Occipital lobe (tissue), 1 donor: ENCODE measurements at regions not wholly inside any gene's neighbourhood (a gene's known extent, or its start where the extent isn't known, plus 50 kb on each side); places are given as distances from the start of the nearest gene placed in this dataset.
"Not testable (repeated sequence)": the region's sequence is repeated elsewhere in the genome, so short reads cannot be mapped to it uniquely, and the experiment has no call there.

ENCODE experiments used
- DNase-seq: peaks from one replicate; lab custom pipeline; 2025; lab: John Stamatoyannopoulos, UW

DNA sequence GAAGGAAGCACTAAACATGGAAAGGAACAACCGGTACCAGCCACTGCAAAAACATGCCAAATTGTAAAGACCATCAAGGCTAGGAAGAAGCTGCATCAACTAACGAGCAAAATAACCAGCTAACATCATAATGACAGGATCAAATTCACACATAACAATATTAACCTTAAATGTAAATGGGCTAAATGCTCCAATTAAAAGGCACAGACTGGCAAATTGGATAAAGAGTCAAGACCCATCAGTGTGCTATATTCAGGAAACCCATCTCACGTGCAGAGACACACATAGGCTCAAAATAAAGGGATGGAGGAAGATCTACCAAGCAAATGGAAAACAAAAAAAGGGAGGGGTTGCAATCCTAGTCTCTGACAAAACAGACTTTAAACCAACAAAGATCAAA lies 126.3 kb upstream of the CAV2 start:
- DNase-seq, result not testable (repeated sequence)

DNA sequence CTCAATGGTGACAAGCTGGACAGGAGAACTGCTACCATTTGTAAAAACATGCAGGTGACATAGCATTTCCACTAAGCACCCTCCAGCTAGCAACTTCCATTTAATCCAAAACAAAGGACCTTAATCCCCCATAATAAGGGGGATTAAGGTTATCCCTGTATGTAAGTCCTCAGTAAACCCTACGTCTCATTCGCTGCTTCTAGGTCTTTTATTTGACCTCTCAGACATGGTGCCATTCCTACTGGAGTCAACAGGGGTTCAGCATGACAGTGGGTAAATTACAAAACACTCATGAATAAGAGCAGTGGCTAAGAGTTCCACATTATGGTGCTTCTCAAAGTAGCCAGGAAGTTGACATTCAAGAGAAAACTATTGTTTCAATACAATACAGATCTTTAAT lies 121.8 kb upstream of the CAV2 start:
- no peak for DNase-seq

DNA sequence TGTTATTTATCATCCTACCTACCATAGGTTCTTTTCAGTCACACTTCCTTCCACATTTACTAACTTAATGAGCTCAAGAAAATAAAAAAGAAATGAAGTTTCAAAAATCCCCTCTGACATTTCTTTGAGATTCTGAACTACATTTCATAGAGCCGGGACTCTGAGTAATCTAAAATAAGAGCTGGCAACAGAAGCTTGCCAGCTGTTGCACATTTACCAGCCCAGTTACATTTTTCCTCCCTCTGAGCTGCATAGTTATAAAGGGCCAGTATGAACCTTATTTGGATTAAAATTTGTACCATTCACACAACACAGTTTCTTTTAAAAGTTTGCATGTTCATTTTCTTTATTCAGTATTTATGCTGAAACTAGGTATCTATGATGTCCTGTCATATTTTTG lies 119.5 kb upstream of the CAV2 start:
- DNase-seq, result no peak

- DNase-seq, result no peak
Observed at GRCh38 chr7:116382375-116382774, 117.2 kb upstream of the CAV2 start.

- DNase-seq, result no peak
Observed at GRCh38 chr7:116384936-116385635, 114.5 kb upstream of the CAV2 start.

DNA sequence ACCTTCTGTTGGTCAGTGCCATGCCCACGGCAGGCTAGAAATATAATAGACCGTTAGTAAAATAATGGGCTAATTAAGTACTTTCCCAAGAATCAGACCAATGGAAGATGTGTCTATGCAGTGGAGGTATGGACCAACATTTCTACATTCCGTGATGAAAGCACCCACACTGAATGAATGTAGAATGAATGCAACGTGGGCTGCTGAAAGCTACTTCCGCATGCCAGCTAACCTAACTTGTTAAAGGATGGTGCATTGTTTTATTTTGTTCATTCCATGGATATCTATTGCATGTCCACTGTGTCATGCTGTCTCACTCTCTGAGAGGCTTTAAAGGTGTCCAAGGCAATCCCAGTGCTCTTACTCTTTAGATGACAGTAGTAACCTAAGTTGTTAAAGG lies 112.9 kb upstream of the CAV2 start:
- DNase-seq, result no peak

- no peak for DNase-seq
Observed at GRCh38 chr7:116390363-116390762, 109.2 kb upstream of the CAV2 start.

DNA sequence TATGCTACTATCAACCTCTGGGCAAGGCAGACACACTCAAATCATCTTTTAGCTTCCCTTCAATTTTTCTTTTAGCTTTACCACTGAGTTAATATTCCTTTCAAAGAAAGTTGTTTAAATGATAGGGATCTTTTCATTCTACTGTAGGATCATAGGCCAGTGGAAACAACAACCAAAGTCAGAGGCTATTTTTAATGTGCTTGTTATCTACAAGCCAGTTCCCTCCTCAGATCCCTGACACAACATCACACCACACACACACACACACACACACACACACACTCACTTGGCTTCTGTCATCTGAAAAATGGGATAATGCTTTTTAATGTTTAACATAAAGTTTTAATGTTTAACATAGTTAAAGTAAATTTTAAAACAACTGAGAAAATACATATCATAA lies 106.7 kb upstream of the CAV2 start:
- DNase-seq, result no peak

DNA sequence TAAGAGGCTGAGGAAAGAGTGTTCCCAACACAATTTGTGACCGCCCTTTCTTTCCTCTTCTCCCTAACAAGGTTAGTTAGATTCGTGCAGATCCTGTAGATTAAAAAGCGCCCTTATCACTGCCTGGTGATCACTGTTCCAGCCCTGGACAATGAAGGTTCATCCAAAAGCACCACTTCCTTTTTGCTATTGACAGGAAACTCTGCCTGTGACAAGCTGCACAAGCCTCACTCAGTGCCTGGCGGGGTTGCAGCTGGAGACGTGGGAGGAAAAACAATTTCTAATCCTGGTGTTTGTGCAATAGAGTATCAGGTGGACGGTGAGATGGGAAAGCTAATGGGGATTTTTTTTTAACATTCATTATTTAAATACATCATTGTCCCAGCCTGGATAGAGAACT lies 105.9 kb upstream of the CAV2 start:
- DNase-seq, result no peak

GRCh38 chr7:116394106-116394505 lies 105.4 kb upstream of the CAV2 start:
- no peak for DNase-seq

GRCh38 chr7:116395141-116395791 lies 104.3 kb upstream of the CAV2 start:
- DNase-seq, result no peak

GRCh38 chr7:116398672-116399071 lies 100.9 kb upstream of the CAV2 start:
- DNase-seq, result no peak

- no peak for DNase-seq
Observed at GRCh38 chr7:116399819-116400218, 99.7 kb upstream of the CAV2 start.

DNA sequence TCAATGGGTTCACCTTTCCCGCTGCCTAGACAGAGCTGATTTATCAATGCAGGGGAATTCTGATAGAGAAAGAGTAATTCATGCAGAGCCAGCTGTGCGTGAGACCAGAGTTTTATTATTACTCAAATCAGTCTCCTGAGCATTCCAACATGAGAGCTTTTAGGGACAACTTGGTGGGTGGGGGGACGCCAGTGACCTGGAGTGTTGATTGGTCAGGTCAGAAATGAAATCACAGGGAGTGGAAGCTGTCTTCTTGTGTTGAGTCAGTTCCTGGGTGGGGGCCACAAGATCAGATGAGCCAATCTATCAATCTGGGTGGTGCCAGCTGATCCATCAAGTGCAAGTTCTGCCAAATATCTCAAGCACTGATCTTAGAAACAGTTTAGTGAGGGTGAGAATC lies 99.0 kb upstream of the CAV2 start:
- DNase-seq, result no peak

- DNase-seq, result no peak
Observed at GRCh38 chr7:116401711-116402110, 97.8 kb upstream of the CAV2 start.

GRCh38 chr7:116403265-116403664 lies 96.3 kb upstream of the CAV2 start:
- no peak for DNase-seq

GRCh38 chr7:116404389-116404788 lies 95.1 kb upstream of the CAV2 start:
- no peak for DNase-seq

- no peak for DNase-seq
Observed at GRCh38 chr7:116405810-116406209, 93.7 kb upstream of the CAV2 start.

DNA sequence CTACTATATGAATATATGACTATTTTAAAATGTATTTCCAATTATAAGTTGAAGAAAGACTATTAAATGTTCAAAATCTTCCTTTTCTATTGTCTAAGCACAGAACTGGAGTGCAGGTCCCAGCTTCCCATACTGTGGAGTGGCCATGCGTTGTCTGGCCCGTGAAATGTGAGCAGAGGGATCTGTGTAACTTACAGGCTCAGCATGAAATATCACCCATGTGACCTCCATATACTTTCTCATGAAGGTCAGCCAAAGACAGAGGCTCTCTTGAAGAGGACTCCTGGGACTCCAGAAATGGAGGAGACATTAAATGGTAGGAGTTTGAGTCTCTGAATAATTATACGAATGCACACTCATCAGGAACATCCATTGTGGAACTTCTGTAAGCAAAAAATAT lies 92.4 kb upstream of the CAV2 start:
- no peak for DNase-seq

- DNase-seq, result no peak
Observed at GRCh38 chr7:116408166-116408565, 91.4 kb upstream of the CAV2 start.

- not testable (repeated sequence) for DNase-seq
Observed at GRCh38 chr7:116408831-116409453, 90.6 kb upstream of the CAV2 start.

DNA sequence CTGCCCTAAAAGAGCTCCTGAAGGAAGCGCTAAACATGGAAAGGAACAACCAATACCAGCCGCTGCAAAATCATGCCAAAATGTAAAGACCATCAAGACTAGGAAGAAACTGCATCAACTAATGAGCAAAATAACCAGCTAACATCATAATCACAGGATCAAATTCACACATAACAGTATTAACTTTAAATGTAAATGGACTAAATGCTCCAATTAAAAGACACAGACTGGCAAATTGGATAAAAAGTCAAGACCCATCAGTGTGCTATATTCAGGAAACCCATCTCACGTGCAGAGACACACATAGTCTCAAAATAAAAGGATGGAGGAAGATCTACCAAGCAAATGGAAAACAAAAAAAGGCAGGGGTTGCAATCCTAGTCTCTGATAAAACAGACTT lies 88.8 kb upstream of the CAV2 start:
- not testable (repeated sequence) for DNase-seq
